ENCODE measurements at regions not wholly inside any gene's neighbourhood (a gene's known extent, or its start where the extent isn't known, plus 50 kb on each side); places are given as distances from the start of the nearest gene placed in this dataset.

DNA sequence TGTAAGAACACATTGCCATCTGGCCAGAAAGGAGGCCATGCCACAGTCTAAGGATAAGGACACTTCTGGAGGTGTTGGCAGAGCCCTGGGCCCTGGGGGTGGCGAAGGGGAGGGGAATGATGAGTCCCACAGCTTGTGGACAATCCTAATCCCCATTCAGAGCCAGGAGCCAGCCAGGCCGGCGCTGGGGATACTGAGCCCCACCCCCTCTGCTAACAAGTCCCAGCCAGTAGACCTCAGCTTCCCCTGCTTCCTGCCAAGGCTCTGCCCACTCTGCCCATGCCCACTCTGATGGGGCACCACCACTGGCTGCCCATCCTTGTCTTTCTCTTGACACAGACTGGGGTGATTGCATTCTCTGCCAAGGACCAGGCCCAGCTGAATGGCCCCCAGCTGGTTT, 71.9 kb downstream of the NAV1 start (continued):
- TF ChIP-seq ZNF274 (IDR thresholded peaks at IDR 0.05; ENCODE audit: borderline replicate concordance, extremely low read depth, low read length) (no peak), KDM5A (IDR thresholded peaks at IDR 0.05; ENCODE audit: low read length) (no peak), TAF7 (optimal IDR thresholded peaks at IDR 0.05; ENCODE audit: borderline replicate concordance, low read depth, low read length) (no peak)
- TF ChIP-seq, protein P1, sequence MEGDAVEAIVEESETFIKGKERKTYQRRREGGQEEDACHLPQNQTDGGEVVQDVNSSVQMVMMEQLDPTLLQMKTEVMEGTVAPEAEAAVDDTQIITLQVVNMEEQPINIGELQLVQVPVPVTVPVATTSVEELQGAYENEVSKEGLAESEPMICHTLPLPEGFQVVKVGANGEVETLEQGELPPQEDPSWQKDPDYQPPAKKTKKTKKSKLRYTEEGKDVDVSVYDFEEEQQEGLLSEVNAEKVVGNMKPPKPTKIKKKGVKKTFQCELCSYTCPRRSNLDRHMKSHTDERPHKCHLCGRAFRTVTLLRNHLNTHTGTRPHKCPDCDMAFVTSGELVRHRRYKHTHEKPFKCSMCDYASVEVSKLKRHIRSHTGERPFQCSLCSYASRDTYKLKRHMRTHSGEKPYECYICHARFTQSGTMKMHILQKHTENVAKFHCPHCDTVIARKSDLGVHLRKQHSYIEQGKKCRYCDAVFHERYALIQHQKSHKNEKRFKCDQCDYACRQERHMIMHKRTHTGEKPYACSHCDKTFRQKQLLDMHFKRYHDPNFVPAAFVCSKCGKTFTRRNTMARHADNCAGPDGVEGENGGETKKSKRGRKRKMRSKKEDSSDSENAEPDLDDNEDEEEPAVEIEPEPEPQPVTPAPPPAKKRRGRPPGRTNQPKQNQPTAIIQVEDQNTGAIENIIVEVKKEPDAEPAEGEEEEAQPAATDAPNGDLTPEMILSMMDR (IDR thresholded peaks at IDR 0.05; ENCODE audit: control extremely low read depth in 1 of 3, insufficient read depth in 1 of 3, low read depth in 1 of 3, low read length in 3 of 3) = no peak

Measured in H1 (cell line).